ENCODE measurements at regions not wholly inside any gene's neighbourhood (a gene's known extent, or its start where the extent isn't known, plus 50 kb on each side); places are given as distances from the start of the nearest gene placed in this dataset.
A peak's percentile ranks its signal among the peaks of the same experiment; 100 is the strongest.

DNA sequence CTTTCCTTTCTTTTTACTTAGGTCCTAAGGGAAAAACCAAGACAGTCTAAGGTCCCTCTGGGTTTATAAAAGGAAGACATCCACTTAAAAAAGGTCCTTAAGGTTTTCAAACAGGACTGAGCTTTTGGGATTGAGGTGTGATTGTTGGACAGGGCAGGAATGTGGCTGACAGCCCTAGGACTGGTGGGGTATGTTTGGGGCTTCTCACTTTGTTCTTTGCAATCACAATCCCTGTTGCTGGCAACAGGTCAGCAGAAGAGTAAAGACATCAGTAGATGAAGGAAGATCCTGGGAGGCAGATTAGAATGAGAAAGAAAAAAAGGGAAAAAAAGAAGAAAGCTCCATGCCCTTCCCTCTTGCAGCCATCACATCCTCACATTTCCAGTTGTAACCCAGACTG lies 101.4 kb upstream of the TARS1 start:
- no peak overlapping the region for H4K8ac ChIP-seq (ENCODE audit: low read depth, low read length)
- H3K9me3 ChIP-seq (replicated peaks in 1 of 2; ENCODE audit: control insufficient read depth in 2 of 2, insufficient read depth in 1 of 2, low read depth in 1 of 2, low read length in 2 of 2): no peaks in the 10 kb centered on the region
- no peak overlapping the region for H2BK120ac ChIP-seq (ENCODE audit: low read depth, low read length)
- H2BK12ac ChIP-seq (ENCODE audit: low read length): no peak overlapping the region
- no peak overlapping the region for H3K4me3 ChIP-seq (ENCODE audit: low read length in 2 of 2)
- H3K18ac ChIP-seq (ENCODE audit: low read length): no peak overlapping the region
- DNase-seq (ENCODE audit: low spot score): no peak
- no peak overlapping the region for H3K9ac ChIP-seq (ENCODE audit: low read depth, low read length, poor library complexity)
- H3K27me3 ChIP-seq (ENCODE audit: control insufficient read depth in 3 of 3, insufficient read depth in 3 of 3, low read depth in 1 of 3, low read length in 3 of 3): no peaks in the 10 kb centered on the region
- peak overlapping the region; percentile 77 for H2AFZ ChIP-seq (ENCODE audit: low read length)
- H3K23ac ChIP-seq (ENCODE audit: low read depth, low read length, poor library complexity): no peak overlapping the region
- no peak overlapping the region for H2BK15ac ChIP-seq (ENCODE audit: low read length)
- H3K79me1 ChIP-seq (ENCODE audit: low read depth, low read length): no peaks in the 10 kb centered on the region
- no peak overlapping the region for H3K14ac ChIP-seq (ENCODE audit: low read length)
- H2AK5ac ChIP-seq (ENCODE audit: low read depth, low read length): no peak overlapping the region
- no peak overlapping the region for H3K4ac ChIP-seq (ENCODE audit: low read length)
- no peak overlapping the region for H4K91ac ChIP-seq (ENCODE audit: low read depth, low read length, poor library complexity)
- no peaks in the 10 kb centered on the region for H3K36me3 ChIP-seq (replicated peaks in 1 of 2; ENCODE audit: control insufficient read depth in 2 of 2, insufficient read depth in 2 of 2, low read length in 2 of 2)
- no peak overlapping the region for H2BK5ac ChIP-seq (ENCODE audit: low read length)
- peaks cover 1 to 6% of the 10 kb centered on the region in 2 donors for H3K4me1 ChIP-seq (ENCODE audit: control insufficient read depth in 2 of 2, insufficient read depth in 1 of 2, low read depth in 1 of 2, low read length in 2 of 2)
- no peak overlapping the region for H3K4me2 ChIP-seq (ENCODE audit: insufficient read depth, low read length, poor library complexity, severe bottlenecking)
- H3K27ac ChIP-seq (replicated peaks; ENCODE audit: low read length): no peak overlapping the region

DNA sequence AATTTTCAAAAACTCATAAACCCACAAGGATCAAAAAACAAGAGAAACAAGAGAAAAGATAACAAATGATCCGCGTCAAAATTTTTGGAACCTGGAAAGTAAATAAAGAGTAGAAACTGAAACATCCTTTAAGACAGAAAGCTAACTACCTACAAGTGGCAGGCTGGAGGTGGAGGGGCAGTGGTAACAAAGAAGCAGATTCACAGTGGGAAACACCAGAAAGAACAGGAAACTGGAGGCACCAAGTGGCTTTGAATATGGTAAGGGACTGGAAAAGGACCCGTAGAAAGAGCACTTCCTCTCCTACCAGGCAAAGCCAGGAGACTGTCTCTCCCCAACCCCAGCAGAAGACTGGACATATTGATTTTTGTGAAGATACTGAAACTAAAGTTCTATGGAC lies 100.6 kb upstream of the TARS1 start:
- Histone ChIP-seq H3K14ac (ENCODE audit: low read length) (no peak overlapping the region), H3K4me3 (ENCODE audit: low read length in 2 of 2) (no peak overlapping the region), H3K36me3 (replicated peaks in 1 of 2; ENCODE audit: control insufficient read depth in 2 of 2, insufficient read depth in 2 of 2, low read length in 2 of 2) (no peaks in the 10 kb centered on the region), H3K9me3 (replicated peaks in 1 of 2; ENCODE audit: control insufficient read depth in 2 of 2, insufficient read depth in 1 of 2, low read depth in 1 of 2, low read length in 2 of 2) (no peaks in the 10 kb centered on the region), H3K27ac (replicated peaks; ENCODE audit: low read length) (no peak overlapping the region), H2AK5ac (ENCODE audit: low read depth, low read length) (no peak overlapping the region), H3K9ac (ENCODE audit: low read depth, low read length, poor library complexity) (no peak overlapping the region), H2BK15ac (ENCODE audit: low read length) (no peak overlapping the region), H2BK120ac (ENCODE audit: low read depth, low read length) (no peak overlapping the region), H3K4ac (ENCODE audit: low read length) (no peak overlapping the region), H2AFZ (ENCODE audit: low read length) (peak overlapping the region; percentile 77), H3K23ac (ENCODE audit: low read depth, low read length, poor library complexity) (no peak overlapping the region), H3K18ac (ENCODE audit: low read length) (no peak overlapping the region), H3K27me3 (ENCODE audit: control insufficient read depth in 3 of 3, insufficient read depth in 3 of 3, low read depth in 1 of 3, low read length in 3 of 3) (no peaks in the 10 kb centered on the region), H2BK12ac (ENCODE audit: low read length) (no peak overlapping the region), H2BK5ac (ENCODE audit: low read length) (no peak overlapping the region), H4K8ac (ENCODE audit: low read depth, low read length) (no peak overlapping the region), H4K91ac (ENCODE audit: low read depth, low read length, poor library complexity) (no peak overlapping the region), H3K79me1 (ENCODE audit: low read depth, low read length) (no peaks in the 10 kb centered on the region), H3K4me1 (ENCODE audit: control insufficient read depth in 2 of 2, insufficient read depth in 1 of 2, low read depth in 1 of 2, low read length in 2 of 2) (peaks cover 5 to 6% of the 10 kb centered on the region in 2 donors), H3K4me2 (ENCODE audit: insufficient read depth, low read length, poor library complexity, severe bottlenecking) (no peak overlapping the region)
- no peak for DNase-seq (ENCODE audit: low spot score)
- no CpG with 5 or more reads among the region's 3 CpGs for WGBS, 2 donors (ENCODE audit: extremely low coverage in 2 of 2, insufficient read length in 2 of 2, insufficient replicate concordance in 1 of 2)

DNA sequence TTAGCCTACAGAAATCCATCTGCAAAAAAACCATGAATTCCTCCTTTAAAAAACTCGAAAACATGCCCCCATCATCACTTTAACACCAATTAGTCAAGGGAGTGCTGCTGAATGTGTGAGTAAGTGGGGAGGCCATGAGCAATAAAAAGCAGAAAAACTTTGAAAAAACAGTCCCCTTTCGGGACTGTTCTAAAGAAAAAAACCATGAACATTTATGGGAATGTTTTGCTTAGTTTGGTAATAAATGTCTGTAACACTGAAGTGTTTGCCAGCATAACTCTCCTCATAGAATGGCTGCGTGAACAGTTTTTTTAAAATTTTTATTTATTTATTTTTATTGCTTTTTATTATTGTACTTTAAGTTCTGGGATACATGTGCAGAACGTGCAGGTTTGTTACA lies 99.4 kb upstream of the TARS1 start:
- no peaks in the 10 kb centered on the region for H3K36me3 ChIP-seq (replicated peaks in 1 of 2; ENCODE audit: control insufficient read depth in 2 of 2, insufficient read depth in 2 of 2, low read length in 2 of 2)
- H3K4me1 ChIP-seq (ENCODE audit: control insufficient read depth in 2 of 2, insufficient read depth in 1 of 2, low read depth in 1 of 2, low read length in 2 of 2): peaks cover 5 to 6% of the 10 kb centered on the region in 2 donors
- WGBS, 2 donors (ENCODE audit: extremely low coverage in 2 of 2, insufficient read length in 2 of 2, insufficient replicate concordance in 1 of 2): no CpG with 5 or more reads among the region's 4 CpGs

DNA sequence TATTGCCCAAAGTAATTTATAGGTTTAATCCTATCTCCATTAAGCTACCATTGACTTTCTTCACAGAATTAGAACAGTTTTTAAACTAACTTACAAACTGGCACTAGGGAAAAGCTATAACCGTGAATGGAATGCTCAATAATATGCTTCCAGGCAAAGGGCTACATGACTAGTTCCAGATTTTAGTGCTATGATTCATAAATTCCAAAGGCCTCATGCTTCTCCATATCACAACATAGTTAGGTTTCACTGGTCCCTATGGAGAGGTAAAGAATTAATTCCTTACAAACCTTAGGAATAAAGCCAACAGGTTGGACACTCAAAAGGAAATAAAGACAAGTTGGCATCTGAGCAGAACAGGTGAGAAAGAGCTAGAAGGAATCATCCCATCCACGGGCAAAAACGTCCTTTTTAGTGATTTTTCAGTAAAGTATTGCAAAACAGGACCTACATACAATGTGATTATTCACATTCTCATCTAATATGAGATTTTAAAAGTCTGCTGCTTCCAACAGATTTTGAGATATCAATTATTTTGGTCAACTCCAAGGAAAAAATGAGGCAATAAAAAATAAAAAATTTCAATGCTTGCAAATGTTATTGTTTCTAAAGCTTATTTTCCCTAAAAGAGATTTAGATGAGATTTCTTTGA lies 97.0 kb upstream of the TARS1 start:
- H2BK5ac ChIP-seq (ENCODE audit: low read length): no peak overlapping the region
- H3K27ac ChIP-seq (replicated peaks; ENCODE audit: low read length): no peak overlapping the region
- H3K36me3 ChIP-seq (replicated peaks in 1 of 2; ENCODE audit: control insufficient read depth in 2 of 2, insufficient read depth in 2 of 2, low read length in 2 of 2): no peaks in the 10 kb centered on the region
- no peak overlapping the region for H2AFZ ChIP-seq (ENCODE audit: low read length)
- H3K4ac ChIP-seq (ENCODE audit: low read length): no peak overlapping the region
- no peaks in the 10 kb centered on the region for H3K79me1 ChIP-seq (ENCODE audit: low read depth, low read length)
- H3K9me3 ChIP-seq (replicated peaks in 1 of 2; ENCODE audit: control insufficient read depth in 2 of 2, insufficient read depth in 1 of 2, low read depth in 1 of 2, low read length in 2 of 2): no peaks in the 10 kb centered on the region
- no peak overlapping the region for H3K23ac ChIP-seq (ENCODE audit: low read depth, low read length, poor library complexity)
- no peak overlapping the region for H2BK120ac ChIP-seq (ENCODE audit: low read depth, low read length)
- WGBS, 2 donors (ENCODE audit: extremely low coverage in 2 of 2, insufficient read length in 2 of 2, insufficient replicate concordance in 1 of 2): no CpG with 5 or more reads among the region's 3 CpGs
- no peak for DNase-seq (ENCODE audit: low spot score)
- H3K9ac ChIP-seq (ENCODE audit: low read depth, low read length, poor library complexity): no peak overlapping the region
- no peak overlapping the region for H3K18ac ChIP-seq (ENCODE audit: low read length)
- no peaks in the 10 kb centered on the region for H3K27me3 ChIP-seq (ENCODE audit: control insufficient read depth in 3 of 3, insufficient read depth in 3 of 3, low read depth in 1 of 3, low read length in 3 of 3)
- no peak overlapping the region for H3K4me2 ChIP-seq (ENCODE audit: insufficient read depth, low read length, poor library complexity, severe bottlenecking)
- no peak overlapping the region for H2BK15ac ChIP-seq (ENCODE audit: low read length)
- H3K14ac ChIP-seq (ENCODE audit: low read length): no peak overlapping the region
- no peak overlapping the region for H2AK5ac ChIP-seq (ENCODE audit: low read depth, low read length)
- H3K4me1 ChIP-seq (ENCODE audit: control insufficient read depth in 2 of 2, insufficient read depth in 1 of 2, low read depth in 1 of 2, low read length in 2 of 2): peaks cover 5 to 6% of the 10 kb centered on the region in 2 donors
- no peak overlapping the region for H4K91ac ChIP-seq (ENCODE audit: low read depth, low read length, poor library complexity)
- H4K8ac ChIP-seq (ENCODE audit: low read depth, low read length): no peak overlapping the region
- no peak overlapping the region for H2BK12ac ChIP-seq (ENCODE audit: low read length)
- H3K4me3 ChIP-seq (ENCODE audit: low read length in 2 of 2): no peak overlapping the region

More for the DNA sequence above, 99.4 kb upstream of the TARS1 start:
- no peak overlapping the region for H4K8ac ChIP-seq (ENCODE audit: low read depth, low read length)
- no peaks in the 10 kb centered on the region for H3K27me3 ChIP-seq (ENCODE audit: control insufficient read depth in 3 of 3, insufficient read depth in 3 of 3, low read depth in 1 of 3, low read length in 3 of 3)
- no peak overlapping the region for H3K4ac ChIP-seq (ENCODE audit: low read length)
- H2AFZ ChIP-seq (ENCODE audit: low read length): no peak overlapping the region
- no peak overlapping the region for H2BK120ac ChIP-seq (ENCODE audit: low read depth, low read length)
- H3K23ac ChIP-seq (ENCODE audit: low read depth, low read length, poor library complexity): no peak overlapping the region
- H4K91ac ChIP-seq (ENCODE audit: low read depth, low read length, poor library complexity): no peak overlapping the region
- no peak overlapping the region for H3K18ac ChIP-seq (ENCODE audit: low read length)
- no peak overlapping the region for H2BK15ac ChIP-seq (ENCODE audit: low read length)
- no peak overlapping the region for H3K4me2 ChIP-seq (ENCODE audit: insufficient read depth, low read length, poor library complexity, severe bottlenecking)
- no peak overlapping the region for H3K27ac ChIP-seq (replicated peaks; ENCODE audit: low read length)
- no peak overlapping the region for H2BK12ac ChIP-seq (ENCODE audit: low read length)
- no peaks in the 10 kb centered on the region for H3K9me3 ChIP-seq (replicated peaks in 1 of 2; ENCODE audit: control insufficient read depth in 2 of 2, insufficient read depth in 1 of 2, low read depth in 1 of 2, low read length in 2 of 2)
- no peak for DNase-seq (ENCODE audit: low spot score)
- H2BK5ac ChIP-seq (ENCODE audit: low read length): no peak overlapping the region
- no peak overlapping the region for H2AK5ac ChIP-seq (ENCODE audit: low read depth, low read length)
- H3K14ac ChIP-seq (ENCODE audit: low read length): no peak overlapping the region
- no peak overlapping the region for H3K4me3 ChIP-seq (ENCODE audit: low read length in 2 of 2)
- H3K79me1 ChIP-seq (ENCODE audit: low read depth, low read length): no peaks in the 10 kb centered on the region
- no peak overlapping the region for H3K9ac ChIP-seq (ENCODE audit: low read depth, low read length, poor library complexity)
